ENCODE measurements at regions not wholly inside any gene's neighbourhood (a gene's known extent, or its start where the extent isn't known, plus 50 kb on each side); places are given as distances from the start of the nearest gene placed in this dataset.
"Not testable (repeated sequence)": the region's sequence is repeated elsewhere in the genome, so short reads cannot be mapped to it uniquely, and the experiment has no call there.

DNA sequence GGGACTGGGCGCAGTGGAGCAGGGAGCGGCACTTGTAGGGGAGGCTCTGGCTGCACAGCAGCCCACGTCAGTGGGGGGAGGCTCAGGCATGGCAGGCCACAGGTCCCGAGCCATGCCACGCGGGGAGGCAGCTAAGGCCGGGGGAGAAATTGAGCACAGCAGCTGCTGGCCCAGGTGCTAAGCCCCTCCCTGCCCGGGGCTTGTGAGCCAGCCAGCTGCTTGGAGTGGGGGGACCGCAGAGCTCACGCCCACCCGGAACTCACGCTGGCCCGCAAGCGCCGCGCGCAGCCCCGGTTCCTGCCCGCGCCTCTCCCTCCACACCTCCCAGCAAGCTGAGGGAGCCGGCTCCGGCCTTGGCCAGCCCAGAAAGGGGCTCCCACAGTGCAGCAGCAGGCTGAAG lies 193.5 kb upstream of the DNAJC19 start:
- intact Hi-C loops (cut with DNase I); DNase-seq (ENCODE audit: low spot score): not testable (repeated sequence)

DNA sequence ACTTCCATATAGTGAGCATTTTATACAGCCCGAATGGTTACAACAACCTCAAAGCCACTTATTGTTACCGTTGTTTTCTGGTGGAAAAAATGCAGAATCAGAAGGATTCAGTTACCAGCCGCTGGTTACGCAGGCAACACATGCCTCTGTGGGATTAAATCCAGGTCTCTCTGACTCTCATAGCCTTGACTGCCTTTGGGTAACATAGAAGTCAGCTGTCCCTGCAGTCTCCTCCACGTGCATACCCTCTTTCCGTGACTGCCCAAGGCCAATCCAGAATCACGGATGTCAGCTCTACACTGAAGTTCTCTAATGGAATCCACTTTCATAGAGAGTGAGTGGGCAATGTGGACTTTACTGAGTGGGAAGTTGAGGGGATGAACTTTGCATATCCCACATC lies 189.5 kb upstream of the DNAJC19 start:
- intact Hi-C loops (cut with DNase I) = loop anchor here (5.0 kb wide), 1 partner anchor 377 kb away; no protein-coding TSS in a partner anchor
- DNase-seq (ENCODE audit: low spot score) = no peak

DNA sequence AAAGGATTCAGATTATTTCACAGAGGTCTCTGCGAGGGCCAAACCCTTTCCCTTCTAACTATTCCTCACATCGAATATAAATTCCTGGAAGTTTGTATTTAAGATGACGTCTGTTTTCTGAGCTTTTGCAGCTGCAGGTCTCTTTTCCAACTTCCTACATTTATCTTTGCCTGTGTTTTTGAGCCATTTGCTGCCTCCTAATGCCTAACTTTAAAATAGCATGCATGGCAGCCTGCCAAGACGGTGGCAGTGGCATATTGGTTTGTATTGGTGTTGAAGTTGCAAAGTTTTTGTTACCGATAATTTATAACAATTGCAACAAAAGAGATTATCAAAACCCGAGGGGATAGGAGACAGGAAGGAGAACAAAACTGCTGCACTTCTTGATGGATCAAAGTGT lies 187.1 kb upstream of the DNAJC19 start:
- intact Hi-C loops (cut with DNase I) = loop anchor here (5.0 kb wide), 1 partner anchor 374 kb away; no protein-coding TSS in a partner anchor
- DNase-seq (ENCODE audit: low spot score) = no peak

DNA sequence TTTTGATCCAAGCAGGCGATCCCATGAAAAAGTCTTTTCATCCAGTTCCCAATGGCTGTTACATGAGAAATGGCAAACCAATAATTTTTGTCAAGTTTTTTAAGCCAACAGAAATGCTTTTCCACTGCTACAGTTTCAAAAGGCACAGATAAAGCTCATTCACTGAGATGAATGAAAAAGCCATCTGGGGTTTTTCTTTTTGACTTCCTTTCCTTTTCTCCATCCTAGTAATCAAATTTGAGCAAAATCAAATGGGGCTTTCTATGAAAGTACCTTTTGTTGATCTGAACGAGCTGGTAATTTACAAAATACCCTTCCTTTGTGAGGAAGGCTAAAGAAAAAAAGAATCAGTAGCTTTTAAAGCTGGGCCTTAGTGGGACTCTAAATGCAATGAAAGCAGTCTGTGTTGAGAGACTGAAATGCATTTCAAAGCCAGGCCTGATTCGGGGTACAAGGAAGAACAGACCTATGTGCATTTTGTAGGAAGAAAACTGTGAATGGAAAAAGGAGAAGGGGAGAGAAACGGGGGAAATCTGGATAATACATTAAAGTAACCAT lies 185.2 kb upstream of the DNAJC19 start:
- intact Hi-C loops (cut with DNase I) = loop anchor here (5.0 kb wide), 1 partner anchor 372 kb away; no protein-coding TSS in a partner anchor
- no peak for DNase-seq (ENCODE audit: low spot score)

DNA sequence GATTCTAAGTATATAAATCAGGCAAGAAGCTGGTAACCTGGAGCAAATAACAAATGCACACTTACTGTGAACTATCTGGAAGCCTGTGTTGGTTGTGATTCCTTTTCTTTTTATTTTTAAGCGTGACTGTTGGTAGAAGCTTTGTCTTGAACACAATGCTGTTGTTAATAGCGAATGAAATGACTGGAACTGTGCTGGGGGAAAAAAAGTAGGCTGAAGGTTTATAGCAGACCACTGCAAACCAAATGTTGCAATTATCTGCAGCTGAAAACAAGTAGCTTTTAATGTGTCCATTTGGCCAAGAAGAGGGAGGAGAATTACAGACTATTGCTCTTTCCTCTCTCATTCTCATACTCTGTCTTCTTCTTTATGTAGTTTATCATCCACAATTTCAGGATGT lies 184.5 kb upstream of the DNAJC19 start:
- no peak for DNase-seq (ENCODE audit: low spot score)
- intact Hi-C loops (cut with DNase I) = no loop called here

DNA sequence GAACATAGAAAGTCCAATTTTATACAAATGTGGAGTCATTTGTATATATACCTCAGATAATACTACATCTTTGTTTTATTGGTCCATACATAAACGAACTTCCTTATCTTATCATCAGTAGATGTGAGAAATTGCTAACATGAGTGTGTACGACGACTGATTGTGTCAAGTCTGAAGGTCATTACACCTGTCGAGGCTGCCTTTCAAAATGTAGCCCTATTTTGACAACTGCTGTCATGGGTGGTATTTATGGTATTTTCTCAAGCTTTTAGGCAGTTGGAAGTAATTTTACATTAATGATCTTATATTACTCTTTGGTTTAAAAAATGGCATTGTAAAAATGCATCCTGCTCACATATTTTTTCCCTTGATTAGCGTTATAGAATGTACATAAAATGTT lies 183.7 kb upstream of the DNAJC19 start:
- no peak for DNase-seq (ENCODE audit: low spot score)
- intact Hi-C loops (cut with DNase I) = no loop called here

DNA sequence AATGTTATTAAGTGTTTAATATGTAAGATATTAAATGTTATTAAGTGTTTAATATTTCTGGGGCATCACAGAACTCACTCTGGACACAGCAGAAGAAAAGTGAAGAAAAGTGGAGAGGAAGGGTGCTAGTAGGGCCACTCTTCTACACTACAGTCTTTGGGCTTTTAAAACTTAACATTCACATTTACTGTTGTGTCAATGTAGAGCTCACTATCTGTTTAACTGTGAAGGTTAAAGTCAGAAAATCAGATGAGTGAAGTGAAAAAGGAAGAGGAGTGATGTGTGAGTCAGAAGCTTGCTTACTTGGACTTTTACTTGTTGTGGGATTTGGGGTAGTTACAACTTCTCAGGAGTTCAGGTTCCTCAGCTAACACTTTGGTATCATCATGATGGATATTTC lies 145.3 kb upstream of the DNAJC19 start:
- intact Hi-C loops (cut with DNase I) = no loop called here
- no peak for DNase-seq (ENCODE audit: low spot score)

DNA sequence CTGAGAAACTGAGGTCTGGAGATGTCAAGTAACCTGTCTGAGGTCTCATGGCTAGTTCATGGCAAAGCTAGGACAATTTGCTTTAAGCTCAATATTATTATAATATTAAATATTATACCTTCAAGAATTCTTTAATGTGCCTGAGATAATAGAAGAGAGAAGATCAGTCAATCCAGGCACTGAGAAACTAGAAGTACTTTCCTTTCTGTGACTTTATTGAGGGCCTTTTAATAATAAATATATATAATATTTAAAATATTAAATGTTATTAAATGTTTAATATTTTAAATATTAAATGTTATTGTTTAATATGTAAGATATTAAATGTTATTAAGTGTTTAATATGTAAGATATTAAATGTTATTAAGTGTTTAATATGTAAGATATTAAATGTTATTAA lies 144.3 kb upstream of the DNAJC19 start:
- no peak for DNase-seq (ENCODE audit: low spot score)
- intact Hi-C loops (cut with DNase I) = no loop called here

DNA sequence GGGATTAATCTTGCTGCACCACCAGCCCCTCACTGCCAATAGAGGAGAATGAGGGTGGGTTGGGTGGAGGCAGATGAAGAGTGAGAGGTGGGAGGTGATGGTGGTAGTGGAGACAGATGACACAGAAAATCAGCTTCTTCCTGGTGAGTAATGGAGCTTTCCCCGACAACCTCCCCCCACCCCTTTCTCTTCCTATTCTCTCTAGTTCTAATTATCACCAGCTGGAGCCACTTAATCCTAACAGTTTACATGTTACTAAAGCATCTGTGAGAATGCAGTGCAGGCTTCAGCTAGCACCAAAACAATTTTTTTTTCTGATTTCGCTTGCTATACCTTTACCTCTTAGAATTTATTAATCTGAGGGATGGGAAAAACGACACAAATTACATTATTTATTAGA lies 116.1 kb upstream of the DNAJC19 start:
- no peak for DNase-seq (ENCODE audit: low spot score)
- intact Hi-C loops (cut with DNase I) = no loop called here

DNA sequence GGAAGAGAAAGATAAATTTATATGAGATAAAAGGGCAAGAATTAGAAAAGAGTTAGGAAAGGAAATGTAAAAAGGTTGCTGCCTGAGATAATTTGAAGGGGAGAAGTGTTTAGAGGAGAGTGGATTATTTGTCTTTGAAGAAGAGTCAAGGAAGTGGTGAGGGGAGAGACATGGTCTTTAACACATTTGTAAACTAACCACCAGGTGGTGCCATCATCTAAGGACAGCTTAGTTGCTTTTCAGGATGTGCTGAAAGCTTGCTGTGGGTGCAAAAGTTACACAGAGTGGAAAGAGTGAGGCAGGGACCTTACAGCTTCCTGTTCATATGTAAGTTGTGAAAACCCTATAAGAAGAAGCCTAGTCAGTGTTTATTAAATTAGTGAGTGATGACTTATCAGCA lies 114.1 kb upstream of the DNAJC19 start:
- intact Hi-C loops (cut with DNase I) = no loop called here
- no peak for DNase-seq (ENCODE audit: low spot score)

DNA sequence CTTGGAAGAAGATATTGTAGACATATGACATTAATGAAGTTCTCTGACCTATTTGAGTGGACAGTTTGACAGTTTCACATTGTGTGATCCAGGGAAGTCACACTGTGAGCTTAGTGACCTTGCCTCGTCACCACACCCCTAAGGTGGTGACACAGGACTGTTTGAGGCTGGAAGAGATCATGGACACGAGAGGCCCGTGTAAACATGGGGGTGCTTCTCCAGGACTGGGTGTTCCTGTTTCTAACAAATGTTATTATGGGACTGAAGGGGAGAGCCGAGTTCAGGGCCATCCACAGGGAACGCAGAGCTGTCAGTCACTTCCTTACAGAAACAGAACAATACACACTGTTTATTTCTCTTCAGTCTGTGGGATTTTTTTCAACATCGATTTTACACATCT lies 96.5 kb upstream of the DNAJC19 start:
- intact Hi-C loops (cut with DNase I) = no loop called here
- no peak for DNase-seq (ENCODE audit: low spot score)

DNA sequence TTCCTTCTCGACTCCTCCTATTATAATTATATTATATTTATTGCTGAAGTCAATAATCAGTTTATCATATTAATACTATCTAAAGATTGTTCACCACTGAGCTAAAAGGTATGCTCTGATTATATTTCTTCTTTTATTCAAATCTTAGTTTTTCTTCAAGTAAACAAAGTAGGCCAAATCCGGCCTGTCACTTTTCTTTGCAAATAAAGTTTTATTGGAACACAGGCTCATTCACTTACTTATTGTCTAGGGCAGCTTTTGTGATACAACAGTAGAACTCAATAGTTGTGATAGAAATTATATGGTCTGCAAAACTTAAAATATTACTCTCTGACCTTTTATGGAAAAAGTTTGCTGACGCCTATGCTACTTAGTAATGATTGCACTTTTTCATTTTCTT lies 92.4 kb upstream of the DNAJC19 start:
- DNase-seq (ENCODE audit: low spot score) = no peak
- intact Hi-C loops (cut with DNase I) = no loop called here

DNA sequence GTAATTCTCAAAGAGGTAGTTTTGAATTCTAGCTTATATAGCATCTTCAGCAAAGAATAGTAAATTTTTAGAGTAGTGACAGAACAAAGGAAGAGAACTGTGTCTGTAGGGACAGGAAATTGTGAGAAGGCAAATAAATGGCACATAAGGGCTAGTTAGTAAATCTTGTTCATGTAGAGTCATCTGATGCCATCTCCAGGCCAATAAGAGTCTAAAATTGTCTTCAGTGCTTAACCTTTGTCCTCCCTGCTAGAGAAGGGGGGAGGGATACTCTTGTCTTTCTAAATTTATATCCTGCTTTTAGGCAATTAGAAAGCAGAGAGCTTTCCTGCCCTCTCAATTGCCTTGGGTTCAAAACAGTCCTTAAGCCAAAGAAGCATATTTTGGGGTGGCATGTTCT lies 87.0 kb upstream of the DNAJC19 start:
- no peak for DNase-seq (ENCODE audit: low spot score)
- intact Hi-C loops (cut with DNase I) = no loop called here

DNA sequence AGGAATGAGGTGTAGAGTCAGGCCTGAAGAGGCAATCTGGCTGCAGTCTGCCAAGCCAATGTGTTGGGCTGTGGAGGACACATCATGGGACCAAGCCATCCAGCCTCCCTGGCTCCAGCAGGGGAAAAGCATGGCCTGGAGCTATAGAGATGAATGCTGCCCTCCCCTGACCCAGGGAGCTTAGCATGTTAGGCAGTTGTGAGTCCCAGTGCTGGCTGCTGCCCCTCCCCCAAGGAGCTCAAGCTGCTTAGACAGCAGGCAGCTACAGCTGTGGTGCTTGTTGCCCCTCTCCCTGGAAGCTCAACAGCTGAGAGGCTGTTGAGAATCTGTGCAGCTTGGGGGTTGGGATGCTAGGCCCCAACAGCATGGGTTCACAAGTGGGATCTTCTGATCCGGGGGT lies 85.6 kb upstream of the DNAJC19 start:
- intact Hi-C loops (cut with DNase I) = no loop called here
- no peak for DNase-seq (ENCODE audit: low spot score)

DNA sequence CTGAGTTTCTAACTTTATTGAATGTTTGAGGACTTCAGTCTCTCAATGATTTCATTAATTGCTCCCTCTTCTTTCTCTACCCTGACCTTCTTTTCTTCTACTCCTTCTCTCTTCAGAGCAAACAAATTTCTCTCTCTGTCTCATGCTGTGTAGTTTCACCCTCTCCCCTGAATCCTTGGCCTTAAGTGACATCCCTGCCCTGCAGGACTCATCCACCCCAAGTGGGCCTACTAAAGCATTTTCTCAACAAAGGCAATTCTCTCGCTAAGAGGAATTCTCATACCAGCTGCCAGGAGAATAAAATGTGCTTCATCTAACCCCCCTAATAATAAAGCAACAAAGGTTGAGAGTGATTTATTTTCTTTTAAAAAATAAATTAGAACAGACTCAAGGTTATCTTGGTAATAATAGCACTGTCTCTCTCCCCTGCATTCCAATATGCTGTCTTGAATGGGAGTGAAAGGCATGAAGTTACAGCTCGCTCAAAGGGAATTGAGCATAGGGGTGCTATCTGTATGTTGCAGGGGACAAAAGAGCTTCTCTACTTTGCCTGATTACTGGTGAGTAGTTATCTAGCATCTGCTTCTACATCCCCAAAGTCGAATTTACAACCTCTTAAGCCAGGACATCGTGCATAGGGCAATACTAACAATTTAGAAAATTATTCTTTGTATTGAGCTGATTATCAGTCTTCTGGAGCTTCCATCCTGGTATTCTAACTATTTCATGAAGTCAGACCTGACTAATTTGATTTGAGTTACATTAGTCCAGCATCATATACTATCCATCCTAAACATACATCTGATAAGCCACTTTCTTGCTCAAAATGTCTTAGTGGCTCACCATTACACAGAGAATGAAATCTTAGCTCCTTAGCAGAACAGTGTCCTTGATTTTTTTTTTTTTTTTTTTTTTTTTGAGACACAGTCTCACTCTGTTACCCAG lies 76.9 kb upstream of the DNAJC19 start:
- intact Hi-C loops (cut with DNase I) = no loop called here
- DNase-seq (ENCODE audit: low spot score) = no peak

DNA sequence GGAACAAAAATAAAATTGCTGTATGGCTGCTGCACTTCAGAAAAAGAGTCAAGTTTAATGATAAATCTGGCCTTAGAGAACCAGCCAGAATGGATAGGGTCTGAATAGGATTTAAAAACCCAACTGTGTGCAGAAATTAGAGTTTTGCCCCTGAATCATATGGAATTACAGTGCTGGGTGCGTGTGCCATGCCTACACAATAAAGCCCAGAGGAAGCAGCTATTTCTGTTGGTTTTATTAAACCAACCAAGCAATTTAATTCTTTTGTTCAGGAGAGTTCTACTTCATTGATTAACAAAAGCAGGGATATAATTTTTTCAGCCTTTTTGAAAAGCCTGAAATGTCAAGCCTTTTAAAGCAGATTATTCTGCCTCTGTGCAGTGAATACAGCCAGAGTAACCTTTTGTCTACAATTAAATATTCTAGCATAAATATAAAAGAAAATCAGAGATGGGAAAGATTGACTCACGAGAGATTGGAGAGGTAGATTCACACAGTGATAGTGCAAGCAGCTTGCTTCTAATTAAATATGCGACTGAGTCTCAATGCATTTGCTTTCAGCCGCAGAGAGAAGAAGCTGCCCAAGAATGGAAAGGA lies 66.7 kb upstream of the DNAJC19 start:
- DNase-seq (ENCODE audit: low spot score) = no peak
- intact Hi-C loops (cut with DNase I) = no loop called here

DNA sequence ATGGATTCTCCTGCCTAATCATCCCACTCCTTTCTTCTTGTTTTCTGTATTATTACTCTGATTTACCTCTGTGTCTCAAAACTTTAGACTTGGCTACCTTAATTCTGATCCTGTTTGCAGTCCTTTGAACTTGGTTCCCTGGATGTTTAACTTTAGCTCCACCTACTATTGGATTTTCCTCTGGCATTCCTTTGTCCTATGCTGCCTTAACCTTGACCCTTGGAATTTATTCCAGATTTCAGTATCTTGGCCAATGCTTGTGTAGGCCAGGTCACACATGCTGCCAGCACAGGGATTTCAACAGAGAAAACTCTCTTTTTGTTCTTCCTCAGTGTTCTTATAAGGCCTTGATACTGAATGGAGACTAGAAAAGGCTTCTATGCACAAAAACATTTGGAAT lies 65.0 kb upstream of the DNAJC19 start:
- DNase-seq (ENCODE audit: low spot score) = no peak
- intact Hi-C loops (cut with DNase I) = no loop called here

DNA sequence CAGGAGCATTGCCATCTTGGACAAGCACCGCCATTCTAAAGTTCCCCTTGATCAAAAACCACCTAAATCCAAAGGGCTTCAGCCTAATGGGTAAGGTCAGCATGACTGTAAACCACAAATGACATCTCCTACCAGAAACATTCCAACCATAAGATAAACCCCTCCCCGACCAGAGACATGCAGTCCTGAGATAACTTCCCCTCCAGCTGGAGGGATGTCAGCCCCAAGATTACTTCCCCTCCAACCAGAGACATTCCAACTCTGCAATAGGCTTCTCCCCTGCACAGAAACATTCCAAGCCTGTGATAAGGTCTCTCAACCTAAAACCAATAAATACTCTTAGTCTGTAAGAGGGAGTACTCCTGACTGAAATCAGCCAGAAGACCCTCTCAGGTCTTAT lies 62.7 kb upstream of the DNAJC19 start:
- no peak for DNase-seq (ENCODE audit: low spot score)

DNA sequence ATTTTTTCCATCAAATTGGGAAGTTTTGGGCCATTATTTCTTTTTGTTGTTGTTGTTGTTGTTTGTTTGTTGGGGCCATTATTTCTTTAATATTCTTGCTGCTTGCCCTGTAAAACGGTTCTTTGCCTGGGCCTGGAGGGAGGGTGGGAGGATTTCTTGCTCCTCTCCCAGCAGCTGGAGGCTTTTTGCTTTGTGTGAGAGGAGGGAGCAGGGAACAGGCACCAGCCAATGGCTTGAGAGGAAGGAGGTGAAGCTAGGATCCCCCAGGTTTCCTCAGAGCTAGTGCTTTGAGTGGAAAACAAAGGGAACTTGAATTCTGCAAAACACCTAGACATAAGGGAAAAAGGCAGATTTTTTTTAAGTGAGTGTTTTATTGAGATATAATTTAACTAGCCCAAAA lies 61.2 kb upstream of the DNAJC19 start:
- intact Hi-C loops (cut with DNase I) = no loop called here
- DNase-seq (ENCODE audit: low spot score) = no peak

More for the DNA sequence above, 62.7 kb upstream of the DNAJC19 start:
- intact Hi-C loops (cut with DNase I) = no loop called here

DNA sequence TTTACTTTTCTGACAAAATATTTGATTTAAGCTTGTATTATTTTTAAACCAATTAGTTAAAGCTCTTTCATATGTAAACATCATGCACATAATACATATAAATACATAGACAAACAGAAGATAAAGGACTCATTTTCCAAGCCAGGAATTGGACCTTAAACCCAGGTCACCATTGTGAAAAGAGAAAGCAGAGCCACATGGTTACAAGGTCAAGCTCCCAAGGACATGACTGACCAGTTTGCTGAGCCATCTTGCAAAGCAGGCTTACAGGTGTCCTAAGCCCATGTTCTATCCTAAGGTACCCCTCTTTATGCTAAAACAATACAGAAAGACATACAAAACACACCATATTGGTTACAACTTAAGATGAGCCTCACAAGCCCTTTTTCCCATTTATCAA lies 50.5 kb upstream of the DNAJC19 start:
- intact Hi-C loops (cut with DNase I) = no loop called here

More for the DNA sequence above, 50.5 kb upstream of the DNAJC19 start:
- no peak for DNase-seq (ENCODE audit: low spot score)
